Activated CD4-positive, alpha-beta memory T cell treated with anti-CD3 and anti-CD28 coated beads for 36 hours (primary cell): ENCODE measurements at regions not wholly inside any gene's neighbourhood (a gene's known extent, or its start where the extent isn't known, plus 50 kb on each side); places are given as distances from the start of the nearest gene placed in this dataset.
"Not testable (repeated sequence)": the region's sequence is repeated elsewhere in the genome, so short reads cannot be mapped to it uniquely, and the experiment has no call there.

Experiments
- CTCF ChIA-PET: fragments of 350-600 bp; sonication (Branson Sonifier 250); formaldehyde crosslinking; loops from one replicate; lab custom pipeline; 2021; ENCODE audit warnings: antibody characterized with exemption, inconsistent platforms; lab: Charles Lee
- POLR2A ChIA-PET: fragments of 350-600 bp; sonication (Branson Sonifier 250); formaldehyde crosslinking; loops from one replicate; lab custom pipeline; 2021; ENCODE audit warnings: antibody characterized with exemption; lab: Charles Lee
- DNase-seq: peaks from one replicate; pipeline ENCODE4 v3.0.0-alpha.2; 2020
- H3K27ac Mint-ChIP-seq: one replicate; pipeline ENCODE4 v1.8.0; 2021; ENCODE audit warnings: mixed read lengths
- H3K27me3 Mint-ChIP-seq: one replicate; pipeline ENCODE4 v1.8.0; 2021; ENCODE audit warnings: mixed read lengths
- H3K36me3 Mint-ChIP-seq: one replicate; pipeline ENCODE4 v1.8.0; 2021; ENCODE audit warnings: mixed read lengths
- H3K4me1 Mint-ChIP-seq: one replicate; pipeline ENCODE4 v1.8.0; 2021; ENCODE audit warnings: low read depth, mixed read lengths
- H3K4me3 Mint-ChIP-seq: one replicate; pipeline ENCODE4 v1.8.0; 2021; ENCODE audit warnings: mild to moderate bottlenecking, mixed read lengths
- H3K9me3 Mint-ChIP-seq: one replicate; pipeline ENCODE4 v1.8.0; 2021; ENCODE audit warnings: mixed read lengths
- intact Hi-C: fragments of 100-400 bp; cut with micrococcal nuclease; formaldehyde crosslinking; loops from one replicate; pipeline ENCODE4 v1.15.1; 2023

GRCh38 chrX:40391662-40392061 is 189.1 kb upstream of the ATP6AP2 start:
- CTCF ChIA-PET = no interaction called here
- intact Hi-C loops = no loop called here
- Mint-ChIP-seq H3K27me3 (no peaks in the 10 kb centered on the region), H3K4me3 (no peak overlapping the region), H3K36me3 (no peaks in the 10 kb centered on the region), H3K4me1 (no peaks in the 10 kb centered on the region), H3K9me3 (no peaks in the 10 kb centered on the region), H3K27ac (no peak overlapping the region)
- POLR2A ChIA-PET = no interaction called here
- no peak for DNase-seq

DNA sequence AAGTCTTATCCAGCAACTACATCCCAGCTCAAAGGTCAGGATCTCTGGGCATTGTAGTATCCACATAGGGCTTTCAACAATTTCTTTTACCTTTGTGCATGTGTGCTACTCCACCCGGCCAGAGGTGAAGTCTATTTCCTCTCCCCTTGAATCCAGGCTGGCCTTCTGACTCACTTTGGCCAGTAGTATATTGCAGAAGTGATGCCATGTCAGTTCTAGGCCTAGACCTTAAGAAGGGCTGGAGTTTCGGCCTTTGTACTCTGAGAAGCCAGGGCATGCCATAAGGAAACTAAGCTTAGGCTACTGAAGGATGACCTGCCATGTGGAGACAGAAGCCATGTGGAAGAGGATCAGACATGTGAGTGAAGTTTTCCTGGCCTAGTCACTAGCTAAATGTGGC is 191.2 kb upstream of the ATP6AP2 start:
- DNase-seq = no peak

GRCh38 chrX:40388441-40388840 is 192.3 kb upstream of the ATP6AP2 start:
- no peak for DNase-seq
- Mint-ChIP-seq H3K27ac (no peak overlapping the region), H3K4me1 (no peaks in the 10 kb centered on the region), H3K36me3 (no peaks in the 10 kb centered on the region), H3K9me3 (no peaks in the 10 kb centered on the region), H3K27me3 (no peaks in the 10 kb centered on the region), H3K4me3 (no peak overlapping the region)
- POLR2A ChIA-PET = no interaction called here
- intact Hi-C loops = no loop called here
- CTCF ChIA-PET = interaction anchor here (0.6 kb wide), 1 partner anchor 193 kb away, joined by 3 read pairs; no protein-coding TSS in a partner anchor

More for the DNA sequence above, 191.2 kb upstream of the ATP6AP2 start:
- Mint-ChIP-seq H3K4me1 (no peaks in the 10 kb centered on the region), H3K9me3 (no peaks in the 10 kb centered on the region), H3K27me3 (no peaks in the 10 kb centered on the region), H3K4me3 (no peak overlapping the region), H3K27ac (no peak overlapping the region), H3K36me3 (no peaks in the 10 kb centered on the region)
- ChIA-PET POLR2A (no interaction called here), CTCF (no interaction called here)
- intact Hi-C loops = no loop called here

GRCh38 chrX:40387869-40388268 is 192.9 kb upstream of the ATP6AP2 start:
- intact Hi-C loops, H3K36me3 Mint-ChIP-seq, H3K4me3 Mint-ChIP-seq, H3K27me3 Mint-ChIP-seq, CTCF ChIA-PET, POLR2A ChIA-PET, H3K9me3 Mint-ChIP-seq, H3K27ac Mint-ChIP-seq, H3K4me1 Mint-ChIP-seq, DNase-seq: not testable (repeated sequence)

DNA sequence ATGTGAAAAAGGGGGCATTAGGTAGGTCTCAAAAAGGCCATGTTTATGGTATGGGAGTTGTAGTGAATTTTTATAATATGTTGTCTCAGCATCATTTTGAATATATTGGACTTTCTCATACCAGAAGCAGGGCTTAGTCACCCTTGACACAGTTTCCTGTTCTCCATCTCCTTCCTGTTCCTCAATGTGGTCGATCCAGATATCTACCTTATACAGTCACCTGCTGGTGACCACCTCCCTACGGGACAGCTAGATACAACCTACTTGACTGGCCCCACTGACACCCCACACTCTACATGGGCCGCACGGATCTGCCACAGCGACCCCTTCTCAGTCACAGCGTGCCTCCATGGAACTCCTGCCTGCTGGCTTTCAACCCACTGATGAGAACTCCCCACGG is 193.5 kb upstream of the ATP6AP2 start:
- DNase-seq, CTCF ChIA-PET, H3K4me1 Mint-ChIP-seq, H3K27ac Mint-ChIP-seq, H3K36me3 Mint-ChIP-seq, H3K4me3 Mint-ChIP-seq, H3K27me3 Mint-ChIP-seq, intact Hi-C loops, H3K9me3 Mint-ChIP-seq, POLR2A ChIA-PET: not testable (repeated sequence)

- Mint-ChIP-seq H3K9me3 (no peaks in the 10 kb centered on the region), H3K27ac (no peak overlapping the region), H3K27me3 (no peaks in the 10 kb centered on the region), H3K4me3 (no peak overlapping the region), H3K36me3 (no peaks in the 10 kb centered on the region), H3K4me1 (no peaks in the 10 kb centered on the region)
- no peak for DNase-seq
- ChIA-PET CTCF (no interaction called here), POLR2A (no interaction called here)
- intact Hi-C loops = no loop called here
Observed at GRCh38 chrX:40385682-40386081, 195.1 kb upstream of the ATP6AP2 start.

DNA sequence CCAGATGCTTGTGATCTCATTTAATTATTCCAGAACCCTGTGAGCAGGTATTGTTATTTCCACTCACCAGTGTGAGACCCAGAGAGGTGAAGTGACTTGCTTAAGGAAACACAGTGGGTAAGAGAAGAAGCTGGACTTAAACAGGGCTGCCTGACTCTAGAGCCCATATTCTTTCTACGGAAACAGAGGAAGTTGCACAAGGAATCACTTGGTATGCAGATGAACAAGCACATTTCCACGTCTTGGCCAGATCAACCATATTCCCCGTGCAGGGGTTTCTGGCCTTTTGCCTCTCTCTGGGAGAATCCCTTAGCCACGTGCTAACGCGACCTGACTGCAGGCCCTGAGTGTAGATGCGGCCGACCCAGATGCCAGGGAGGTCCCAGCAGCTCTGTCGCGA is 195.5 kb upstream of the ATP6AP2 start:
- intact Hi-C loops = no loop called here
- no peaks in the 10 kb centered on the region for H3K27me3 Mint-ChIP-seq
- H3K9me3 Mint-ChIP-seq = no peaks in the 10 kb centered on the region
- no peak for DNase-seq
- H3K4me3 Mint-ChIP-seq = no peak overlapping the region
- H3K27ac Mint-ChIP-seq = no peak overlapping the region
- no peaks in the 10 kb centered on the region for H3K36me3 Mint-ChIP-seq
- no peaks in the 10 kb centered on the region for H3K4me1 Mint-ChIP-seq
- ChIA-PET POLR2A (no interaction called here), CTCF (no interaction called here)

DNA sequence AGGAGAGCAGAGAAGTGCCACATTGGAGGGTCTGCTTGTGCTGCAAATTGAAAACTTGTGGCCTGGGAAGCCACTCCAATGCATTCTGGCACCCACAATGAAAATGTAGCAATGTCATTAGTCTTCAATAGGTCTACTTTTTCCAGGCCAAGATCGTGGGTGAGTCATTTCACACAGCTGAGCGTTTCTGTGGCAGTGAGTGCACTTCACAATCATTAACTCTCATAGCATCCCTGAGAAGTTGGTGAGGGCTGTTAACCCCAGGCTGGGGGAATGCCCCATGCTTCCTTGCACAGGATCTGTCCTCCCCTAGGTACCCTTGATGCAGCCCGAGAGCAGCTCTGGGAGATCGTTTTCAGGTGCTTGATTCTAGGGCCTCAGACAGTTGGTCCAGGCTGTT is 196.8 kb upstream of the ATP6AP2 start:
- no peak for DNase-seq
- Mint-ChIP-seq H3K9me3 (no peaks in the 10 kb centered on the region), H3K36me3 (no peaks in the 10 kb centered on the region), H3K27ac (no peak overlapping the region), H3K27me3 (no peaks in the 10 kb centered on the region), H3K4me1 (no peaks in the 10 kb centered on the region), H3K4me3 (no peak overlapping the region)
- intact Hi-C loops = no loop called here
- ChIA-PET CTCF (no interaction called here), POLR2A (no interaction called here)

DNA sequence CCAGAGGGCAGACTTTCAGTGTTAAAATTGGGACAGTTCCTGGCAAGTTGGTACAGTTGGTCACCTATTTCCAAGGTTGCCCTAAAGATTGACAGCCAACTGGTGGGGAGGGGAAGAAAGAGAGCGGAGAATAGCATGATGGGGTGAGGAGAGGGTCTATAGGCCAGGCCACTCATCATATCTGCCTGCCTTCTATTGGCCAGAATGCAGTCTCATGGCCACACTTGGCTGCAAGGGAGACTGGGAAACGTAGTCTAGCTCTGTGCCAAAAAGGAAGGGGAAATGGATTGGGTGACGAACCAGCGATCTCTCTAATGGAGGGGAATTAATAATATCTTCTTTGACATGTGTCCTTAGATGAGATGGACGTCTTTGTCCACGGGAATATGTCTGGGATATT is 197.4 kb upstream of the ATP6AP2 start:
- intact Hi-C loops = no loop called here
- no peak overlapping the region for H3K4me3 Mint-ChIP-seq
- CTCF ChIA-PET = no interaction called here
- no peak overlapping the region for H3K27ac Mint-ChIP-seq
- POLR2A ChIA-PET = no interaction called here
- no peaks in the 10 kb centered on the region for H3K4me1 Mint-ChIP-seq
- H3K36me3 Mint-ChIP-seq = no peaks in the 10 kb centered on the region
- H3K9me3 Mint-ChIP-seq = no peaks in the 10 kb centered on the region
- no peaks in the 10 kb centered on the region for H3K27me3 Mint-ChIP-seq
- no peak for DNase-seq

DNA sequence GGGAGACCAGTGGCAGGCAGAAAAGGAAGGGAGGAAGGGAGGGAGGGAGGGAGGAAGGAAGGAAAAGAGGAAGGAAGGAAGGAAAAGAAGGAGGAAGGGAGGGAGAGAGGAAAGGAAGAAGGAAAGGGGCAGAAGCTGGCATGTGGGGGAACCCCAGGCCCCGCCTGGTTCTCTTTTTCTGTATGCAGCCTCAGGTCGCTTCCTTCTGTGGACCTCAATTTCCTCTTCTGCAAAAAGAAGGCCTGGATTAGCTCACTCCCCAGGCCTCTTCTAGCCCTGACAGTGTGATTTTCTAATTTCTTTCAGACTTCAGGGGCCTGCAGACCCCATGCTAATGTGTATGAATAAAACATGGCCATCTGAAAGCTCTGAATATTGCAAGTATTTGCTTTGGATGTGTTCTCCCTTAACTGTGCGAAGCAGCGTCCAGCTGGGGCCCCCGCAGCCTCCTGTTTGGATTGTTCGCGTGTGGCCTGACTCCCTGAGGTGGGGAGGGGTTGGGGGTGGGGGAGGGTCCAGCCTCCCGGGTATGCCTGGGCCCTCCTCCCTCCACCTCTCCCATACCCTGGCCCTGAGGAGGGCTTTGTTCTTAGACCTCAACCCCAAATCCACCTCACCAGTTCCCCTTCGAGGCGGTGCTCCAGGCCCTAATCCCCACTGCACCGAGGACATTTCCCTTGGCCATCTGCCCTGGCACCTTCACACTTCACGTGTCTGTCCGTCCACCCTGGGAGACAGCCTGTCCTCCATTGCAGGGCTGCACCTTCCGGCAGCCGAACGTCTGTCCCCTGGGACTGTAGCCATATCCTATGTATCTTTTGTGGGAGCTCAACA is 199.9 kb upstream of the ATP6AP2 start:
- H3K4me1 Mint-ChIP-seq = no peaks in the 10 kb centered on the region
- CTCF ChIA-PET = no interaction called here
- intact Hi-C loops = no loop called here

DNA sequence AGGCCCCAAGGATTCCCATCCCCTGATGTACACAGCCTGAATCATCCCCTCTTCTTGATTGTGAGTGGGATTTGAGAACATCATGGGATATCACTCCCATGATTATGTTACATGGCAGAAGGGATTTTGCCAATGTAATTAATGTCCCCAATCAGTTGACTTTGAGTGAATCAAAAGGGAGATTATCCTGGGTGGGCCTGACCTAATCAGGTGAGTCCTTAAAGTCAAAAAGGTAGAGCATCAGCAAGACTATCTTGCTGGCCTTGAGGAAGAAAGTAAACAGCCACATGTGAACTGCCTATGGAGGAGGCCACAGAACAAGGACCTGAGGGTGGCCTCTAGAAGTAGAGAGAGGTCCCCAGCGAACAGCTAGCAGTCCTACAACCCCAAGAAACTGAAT is 203.1 kb upstream of the ATP6AP2 start:
- H3K27ac Mint-ChIP-seq = no peak overlapping the region
- CTCF ChIA-PET = no interaction called here
- POLR2A ChIA-PET = no interaction called here
- intact Hi-C loops = no loop called here
- H3K9me3 Mint-ChIP-seq = no peaks in the 10 kb centered on the region
- no peaks in the 10 kb centered on the region for H3K27me3 Mint-ChIP-seq
- no peak for DNase-seq
- H3K36me3 Mint-ChIP-seq = no peaks in the 10 kb centered on the region
- H3K4me1 Mint-ChIP-seq = no peaks in the 10 kb centered on the region
- H3K4me3 Mint-ChIP-seq = no peak overlapping the region

More for the DNA sequence above, 199.9 kb upstream of the ATP6AP2 start:
- H3K9me3 Mint-ChIP-seq = no peaks in the 10 kb centered on the region
- POLR2A ChIA-PET = no interaction called here
- H3K36me3 Mint-ChIP-seq = no peaks in the 10 kb centered on the region
- no peaks in the 10 kb centered on the region for H3K27me3 Mint-ChIP-seq
- DNase-seq = no peak
- no peak overlapping the region for H3K4me3 Mint-ChIP-seq
- H3K27ac Mint-ChIP-seq = no peak overlapping the region

DNA sequence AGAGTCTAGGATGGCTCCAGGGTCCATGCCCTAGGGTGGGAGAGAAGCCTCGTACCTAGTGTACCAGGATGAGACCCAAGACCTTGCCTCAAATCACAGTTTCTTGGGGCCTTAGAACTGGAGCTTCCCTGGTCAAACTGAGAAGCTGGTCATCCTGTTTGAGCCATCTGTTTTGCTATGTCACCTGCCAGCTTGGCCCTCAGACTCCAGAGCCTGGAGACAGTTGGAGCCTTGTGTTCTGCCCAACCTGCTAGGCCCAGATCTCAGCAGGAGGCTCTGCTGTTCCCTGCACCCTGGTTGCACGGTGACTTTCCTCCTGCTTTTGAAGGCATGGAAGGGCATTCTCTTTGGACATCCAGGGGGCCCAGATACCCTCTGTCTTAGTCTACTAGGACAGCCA is 206.3 kb upstream of the ATP6AP2 start:
- intact Hi-C loops = no loop called here
- Mint-ChIP-seq H3K9me3 (no peaks in the 10 kb centered on the region), H3K27ac (no peak overlapping the region), H3K4me3 (no peak overlapping the region), H3K27me3 (no peaks in the 10 kb centered on the region), H3K36me3 (no peaks in the 10 kb centered on the region), H3K4me1 (no peaks in the 10 kb centered on the region)
- ChIA-PET POLR2A (no interaction called here), CTCF (no interaction called here)
- DNase-seq = no peak

DNA sequence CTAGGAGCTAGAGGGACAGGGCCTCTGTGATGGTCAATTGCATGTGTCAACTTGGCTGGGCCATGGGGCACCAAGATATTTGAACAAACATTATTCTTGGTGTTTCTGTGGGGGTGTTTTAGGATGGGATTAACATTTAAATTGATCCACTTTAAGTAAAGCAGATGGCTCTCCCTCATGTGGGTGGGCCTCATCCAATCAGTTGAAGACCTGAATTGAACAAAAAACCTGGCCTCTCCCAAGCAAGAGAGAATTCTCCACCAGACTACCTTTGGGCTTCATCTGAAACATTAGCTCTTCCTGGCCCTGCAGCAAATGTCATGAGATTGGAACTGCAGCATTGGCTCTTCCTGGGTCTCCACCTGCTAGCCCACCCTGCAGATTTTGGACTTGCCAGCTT is 207.1 kb upstream of the ATP6AP2 start:
- no peaks in the 10 kb centered on the region for H3K4me1 Mint-ChIP-seq

More for the DNA sequence above, 207.1 kb upstream of the ATP6AP2 start:
- intact Hi-C loops = no loop called here
- DNase-seq = no peak
- ChIA-PET POLR2A (no interaction called here), CTCF (no interaction called here)
- Mint-ChIP-seq H3K4me3 (no peak overlapping the region), H3K27ac (no peak overlapping the region), H3K9me3 (no peaks in the 10 kb centered on the region), H3K27me3 (no peaks in the 10 kb centered on the region), H3K36me3 (no peaks in the 10 kb centered on the region)
